GM19324 (cell line): ENCODE measurements at regions not wholly inside any gene's neighbourhood (a gene's known extent, or its start where the extent isn't known, plus 50 kb on each side); places are given as distances from the start of the nearest gene placed in this dataset.

Experiments
- ATAC-seq: cut with Tn5 transposase; IDR thresholded peaks from one replicate; pipeline ENCODE4 v1.9.1; 2021; ENCODE audit warnings: mild to moderate bottlenecking, moderate library complexity; ENCODE audit not compliant: unreplicated experiment, low FRiP score

DNA sequence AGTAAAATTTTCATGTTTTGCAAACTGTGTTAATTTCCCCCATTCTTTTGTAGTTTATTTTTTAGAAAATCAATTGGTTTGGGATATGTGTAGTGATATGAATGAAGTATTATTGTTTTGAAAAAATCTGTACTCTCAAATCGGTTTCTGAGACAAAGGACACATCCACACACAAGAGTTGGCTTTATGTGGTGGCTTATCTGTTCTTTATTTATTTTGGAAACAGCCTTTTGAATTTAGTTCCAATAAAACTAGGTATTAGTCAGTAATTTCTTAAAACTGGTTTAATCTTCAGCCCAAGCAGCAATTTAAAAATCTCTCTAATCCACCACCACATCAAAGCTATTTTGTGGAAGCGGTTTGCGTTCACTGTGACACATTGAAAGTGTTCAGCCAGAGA is 741.5 kb upstream of the GRM7 start:
- no peak for ATAC-seq

GRCh38 chr3:6120786-6121185 is 740.1 kb upstream of the GRM7 start:
- no peak for ATAC-seq

DNA sequence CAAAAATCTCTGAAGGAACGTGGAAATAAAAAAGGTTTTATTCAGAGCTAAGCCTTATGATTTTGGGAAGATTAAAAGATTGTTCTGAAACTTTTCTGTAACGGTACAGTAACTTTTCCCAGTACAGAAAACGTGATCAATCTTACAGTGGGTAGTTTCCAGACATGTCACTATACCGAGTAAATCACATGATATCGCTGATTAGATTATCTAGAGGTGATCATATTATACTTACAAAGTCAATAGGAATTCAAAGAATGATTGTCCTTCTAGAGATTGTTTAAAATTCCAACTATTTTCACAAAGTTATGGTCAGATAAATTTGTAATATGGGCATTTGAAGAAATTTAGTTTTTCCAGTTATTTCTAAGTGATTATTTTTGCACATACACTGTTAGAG is 736.0 kb upstream of the GRM7 start:
- ATAC-seq = no peak

GRCh38 chr3:6125520-6125919 is 735.4 kb upstream of the GRM7 start:
- no peak for ATAC-seq

GRCh38 chr3:6132684-6133432 is 728.1 kb upstream of the GRM7 start:
- no peak for ATAC-seq

DNA sequence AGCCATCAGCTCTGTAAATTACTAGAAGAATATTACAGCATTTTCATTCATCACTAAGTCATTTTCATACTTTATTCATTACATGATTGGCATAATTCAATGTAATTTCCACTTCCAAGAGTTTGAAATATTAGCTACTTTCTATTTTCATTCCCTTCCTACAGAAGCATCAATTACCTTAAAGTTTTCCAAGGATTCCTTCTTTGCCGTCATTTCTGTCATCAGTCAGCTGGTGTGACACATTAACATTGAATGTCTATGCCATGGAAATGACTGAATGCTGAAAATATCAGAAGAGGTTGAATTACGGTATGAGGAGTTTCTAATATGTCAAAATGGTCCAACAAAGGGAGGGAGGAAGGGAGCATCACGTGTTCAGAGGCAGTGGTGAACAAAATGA is 718.2 kb upstream of the GRM7 start:
- no peak for ATAC-seq

- ATAC-seq = no peak
These were observed 713.0 kb upstream of the GRM7 start for GRCh38 chr3:6147883-6148282.

DNA sequence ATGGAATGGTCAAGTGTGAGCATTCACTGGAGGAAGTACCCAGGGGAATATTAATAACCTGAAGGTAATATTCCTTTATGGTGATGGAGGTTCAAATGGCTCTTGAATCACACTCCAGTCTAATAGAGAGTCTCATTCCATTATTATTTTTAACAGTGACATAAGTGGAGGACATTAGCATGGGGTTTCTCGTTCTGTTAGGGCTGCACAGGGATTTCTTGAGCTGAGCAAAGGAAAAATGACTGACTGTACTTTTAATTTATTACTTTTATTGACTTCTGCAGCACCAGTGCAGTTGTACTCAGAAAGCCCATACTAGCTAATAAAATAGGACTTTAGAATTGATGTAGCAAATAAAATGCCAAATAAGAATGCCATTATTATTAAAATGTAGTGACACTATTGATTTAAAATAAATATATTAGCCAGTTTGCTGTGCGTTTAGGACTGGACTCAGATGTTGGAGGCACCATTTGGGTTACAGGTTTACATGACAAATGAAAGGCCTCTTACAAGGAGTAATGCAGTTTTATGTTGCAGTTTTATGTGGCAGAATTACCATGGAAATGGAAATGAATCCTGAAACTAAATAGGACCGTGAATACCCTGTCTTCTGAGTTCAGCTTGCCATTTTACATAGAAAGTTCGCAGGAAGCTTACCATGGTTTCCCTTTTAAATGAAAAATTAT is 705.1 kb upstream of the GRM7 start:
- ATAC-seq = no peak

- ATAC-seq = no peak
These were observed 695.0 kb upstream of the GRM7 start for GRCh38 chr3:6165951-6166350.

DNA sequence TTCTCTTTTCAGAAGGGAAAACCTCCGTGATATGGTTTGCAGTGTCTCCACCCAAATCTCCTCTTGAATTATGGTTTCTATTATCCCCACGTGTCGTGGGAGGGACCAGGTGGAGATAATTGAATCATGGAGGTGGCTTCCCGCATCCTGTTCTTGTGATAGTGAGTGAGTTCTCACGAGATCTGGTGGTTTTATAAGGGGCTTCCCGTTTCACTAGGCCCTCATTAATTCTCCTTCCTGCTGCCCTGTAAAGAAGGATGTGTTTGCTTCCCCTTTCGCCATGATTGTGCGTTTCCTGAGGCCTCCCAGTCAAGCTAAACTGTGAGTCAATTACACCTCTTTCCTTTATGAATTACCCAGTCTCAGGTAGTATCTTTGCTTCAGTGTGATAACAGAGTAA is 692.7 kb upstream of the GRM7 start:
- ATAC-seq = no peak

- ATAC-seq = no peak
These were observed 687.9 kb upstream of the GRM7 start for GRCh38 chr3:6172871-6173642.

GRCh38 chr3:6177417-6177816 is 683.5 kb upstream of the GRM7 start:
- no peak for ATAC-seq

DNA sequence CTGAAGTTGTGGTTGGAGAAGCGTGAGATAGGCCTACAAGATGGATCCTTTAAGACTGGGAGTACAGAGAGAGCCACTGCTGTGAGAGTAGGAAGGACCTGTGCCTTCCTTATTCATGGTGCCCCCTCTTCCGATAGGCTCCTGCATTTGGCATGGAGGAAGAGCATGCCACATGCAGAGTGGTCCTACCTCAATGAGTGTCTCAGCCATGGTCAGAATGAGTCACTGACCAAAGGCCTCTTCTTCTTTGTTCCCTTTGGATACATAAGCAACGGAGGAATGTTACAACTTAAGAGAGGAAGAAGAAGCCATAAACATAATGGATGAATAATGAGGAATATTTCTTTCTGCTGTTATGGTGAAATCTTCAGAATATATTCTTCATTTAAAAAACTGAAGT is 681.2 kb upstream of the GRM7 start:
- no peak for ATAC-seq

DNA sequence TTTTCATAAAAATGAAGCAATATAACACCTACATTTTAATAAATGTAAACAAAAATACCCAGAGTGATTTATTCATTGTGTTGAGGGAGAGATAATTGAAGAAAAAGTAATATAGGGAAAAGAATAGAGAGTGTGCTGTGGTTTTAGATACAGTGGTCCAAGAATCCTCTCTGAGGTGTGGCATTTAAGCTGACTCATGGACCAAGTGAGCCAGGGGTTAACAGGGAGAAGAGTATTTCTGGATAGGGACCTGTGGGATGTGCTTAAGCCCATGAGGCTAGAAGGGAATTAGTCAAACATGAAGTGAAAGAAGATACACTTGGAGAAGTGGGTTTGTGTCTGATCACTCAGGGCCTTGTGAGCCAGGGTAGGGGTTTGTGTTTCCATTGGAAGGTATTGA is 680.7 kb upstream of the GRM7 start:
- ATAC-seq = no peak

GRCh38 chr3:6182476-6182875 is 678.4 kb upstream of the GRM7 start:
- no peak for ATAC-seq

DNA sequence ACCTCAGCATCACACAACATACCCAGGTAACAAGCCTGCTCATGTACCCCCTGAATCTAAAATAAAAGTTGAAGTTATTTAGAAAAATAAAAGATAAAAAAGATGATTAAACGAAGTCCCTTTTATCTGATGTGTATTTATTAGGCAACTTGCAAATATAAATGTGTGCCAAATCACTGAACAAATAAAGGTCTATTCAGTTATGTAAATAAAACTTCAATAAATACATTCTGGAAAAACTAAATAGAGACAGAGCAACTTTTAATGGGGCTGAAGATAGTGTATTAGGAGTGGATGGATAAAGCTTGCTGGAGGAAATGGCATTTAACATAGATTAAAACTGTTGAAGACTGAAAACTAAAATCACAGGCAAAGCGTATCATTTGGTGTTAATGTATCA is 678.0 kb upstream of the GRM7 start:
- no peak for ATAC-seq

- no peak for ATAC-seq
These were observed 671.5 kb upstream of the GRM7 start for GRCh38 chr3:6189384-6189783.

DNA sequence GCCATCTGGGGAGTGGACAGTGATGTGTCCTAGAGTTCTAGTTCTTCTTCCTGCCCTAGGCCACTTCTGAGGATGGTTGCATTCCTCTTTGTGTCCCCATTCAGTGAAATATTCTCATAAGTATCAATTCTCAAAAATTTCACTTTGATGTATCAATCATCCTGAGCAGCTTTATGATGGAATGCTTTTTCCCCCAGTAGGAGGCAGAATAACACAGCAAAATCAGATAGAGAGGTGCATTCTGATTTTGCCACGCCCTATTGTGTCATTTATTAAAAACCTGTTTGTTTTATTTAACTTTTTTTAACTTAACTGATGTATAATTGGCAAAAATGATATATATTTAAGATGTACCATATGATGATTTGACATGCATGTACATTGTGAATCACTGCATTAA is 656.0 kb upstream of the GRM7 start:
- ATAC-seq = no peak

GRCh38 chr3:6216135-6217026 is 644.5 kb upstream of the GRM7 start:
- ATAC-seq = no peak

GRCh38 chr3:6220447-6220846 is 640.5 kb upstream of the GRM7 start:
- no peak for ATAC-seq

DNA sequence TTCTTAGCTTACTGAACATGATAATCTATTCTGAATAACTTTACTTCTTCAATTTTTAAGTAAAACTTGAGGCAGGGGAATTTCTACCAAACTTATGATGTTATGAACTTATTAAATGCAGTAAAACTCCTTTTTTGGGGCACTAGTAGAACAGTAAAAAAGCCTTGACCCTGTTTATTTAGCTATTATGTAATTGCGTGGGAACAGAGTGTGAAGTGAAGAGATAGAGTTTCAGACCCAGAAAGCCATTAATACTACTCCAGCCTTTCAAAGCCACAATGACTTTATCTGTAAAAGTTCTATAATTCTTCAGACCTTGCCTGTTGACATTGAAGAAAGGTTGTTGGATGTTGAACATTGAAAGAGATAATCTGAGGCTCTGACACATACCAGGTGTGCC is 638.8 kb upstream of the GRM7 start:
- ATAC-seq = no peak
